ENCODE measurements at regions not wholly inside any gene's neighbourhood (a gene's known extent, or its start where the extent isn't known, plus 50 kb on each side); places are given as distances from the start of the nearest gene placed in this dataset.

- no peak overlapping the region for H3K27ac ChIP-seq
- 90% methylated on average over 5 of the region's 5 CpGs for WGBS
- no peaks in the 10 kb centered on the region for H3K27me3 ChIP-seq (replicated peaks; ENCODE audit: insufficient read depth)
- H3K4me1 ChIP-seq (replicated peaks) = no peaks in the 10 kb centered on the region
- no peaks in the 10 kb centered on the region for H3K36me3 ChIP-seq
- no peak for TF ChIP-seq CTCF (IDR thresholded peaks at IDR 0.05)
- no peak for TF ChIP-seq POLR2A (IDR thresholded peaks at IDR 0.05)
- no peak for TF ChIP-seq POLR2AphosphoS5 (IDR thresholded peaks at IDR 0.05)
- intact Hi-C loops (cut with DNase I) = no loop called here
- H3K4me3 ChIP-seq = no peak overlapping the region
- DNase-seq (ENCODE audit: low spot score) = no peak
- no peaks in the 10 kb centered on the region for H3K9me3 ChIP-seq
These were observed 230.3 kb downstream of the AACS start for GRCh38 chr12:125295550-125295949.

- no peak for TF ChIP-seq POLR2AphosphoS5 (IDR thresholded peaks at IDR 0.05)
- no peak for TF ChIP-seq CTCF (IDR thresholded peaks at IDR 0.05)
- TF ChIP-seq POLR2A (IDR thresholded peaks at IDR 0.05) = no peak
- no peak overlapping the region for H3K27ac ChIP-seq
- H3K4me3 ChIP-seq = no peak overlapping the region
- H3K4me1 ChIP-seq (replicated peaks) = no peaks in the 10 kb centered on the region
- H3K36me3 ChIP-seq = no peaks in the 10 kb centered on the region
- no peaks in the 10 kb centered on the region for H3K27me3 ChIP-seq (replicated peaks; ENCODE audit: insufficient read depth)
- WGBS = 49% methylated on average over 9 of the region's 9 CpGs
- no peaks in the 10 kb centered on the region for H3K9me3 ChIP-seq
- intact Hi-C loops (cut with DNase I) = no loop called here
- DNase-seq (ENCODE audit: low spot score) = no peak
These were observed 231.5 kb downstream of the AACS start for GRCh38 chr12:125296701-125297100.

- WGBS = 72% methylated on average over 9 of the region's 9 CpGs
- intact Hi-C loops (cut with DNase I) = no loop called here
- TF ChIP-seq POLR2AphosphoS5 (IDR thresholded peaks at IDR 0.05) (no peak), CTCF (IDR thresholded peaks at IDR 0.05) (no peak), POLR2A (IDR thresholded peaks at IDR 0.05) (no peak)
These were observed 234.6 kb downstream of the AACS start for GRCh38 chr12:125299840-125300239.

GRCh38 chr12:125300249-125300648, 235.0 kb downstream of the AACS start:
- 79% methylated on average over 3 of the region's 3 CpGs for WGBS
- no peaks in the 10 kb centered on the region for H3K9me3 ChIP-seq
- intact Hi-C loops (cut with DNase I) = no loop called here

More at GRCh38 chr12:125299840-125300239, 234.6 kb downstream of the AACS start:
- Histone ChIP-seq H3K27me3 (replicated peaks; ENCODE audit: insufficient read depth) (no peaks in the 10 kb centered on the region), H3K4me1 (replicated peaks) (no peaks in the 10 kb centered on the region), H3K27ac (no peak overlapping the region), H3K36me3 (no peaks in the 10 kb centered on the region), H3K9me3 (no peaks in the 10 kb centered on the region), H3K4me3 (no peak overlapping the region)
- DNase-seq (ENCODE audit: low spot score) = no peak

More at GRCh38 chr12:125300249-125300648, 235.0 kb downstream of the AACS start:
- Histone ChIP-seq H3K27ac (no peak overlapping the region), H3K27me3 (replicated peaks; ENCODE audit: insufficient read depth) (no peaks in the 10 kb centered on the region), H3K4me3 (no peak overlapping the region), H3K4me1 (replicated peaks) (no peaks in the 10 kb centered on the region), H3K36me3 (no peaks in the 10 kb centered on the region)
- TF ChIP-seq POLR2A (IDR thresholded peaks at IDR 0.05) (no peak), CTCF (IDR thresholded peaks at IDR 0.05) (no peak), POLR2AphosphoS5 (IDR thresholded peaks at IDR 0.05) (no peak)
- DNase-seq (ENCODE audit: low spot score) = no peak

All from prostate gland (tissue), 2 donors.